ENCODE measurements at regions not wholly inside any gene's neighbourhood (a gene's known extent, or its start where the extent isn't known, plus 50 kb on each side); places are given as distances from the start of the nearest gene placed in this dataset.

GRCh38 chr9:784202-784601, 57.3 kb upstream of the DMRT1 start:
- ChIA-PET POLR2A (no interaction called here), CTCF (no interaction called here)
- H3K27me3 ChIP-seq (ENCODE audit: control insufficient read depth in 2 of 2, insufficient read depth in 2 of 2, low read length in 2 of 2), result peaks cover 5 to 6% of the 10 kb centered on the region in 2 experiments
- H3K4me2 ChIP-seq (ENCODE audit: insufficient read depth, low read length), result no peak overlapping the region
- FAIRE-seq, result no peak
- no peak overlapping the region for H2AFZ ChIP-seq (ENCODE audit: low read depth, low read length)
- no peaks in the 10 kb centered on the region for H3K79me2 ChIP-seq (ENCODE audit: control insufficient read depth, insufficient read depth, low read length)
- H3K4me3 ChIP-seq (replicated peaks in 1 of 3; ENCODE audit: insufficient read depth in 1 of 3, low read depth in 1 of 3, low read length in 3 of 3), result no peak overlapping the region
- intact Hi-C loops (cut with micrococcal nuclease) (no loop called here), dilution Hi-C loops (cut with MboI; ENCODE audit: extremely low pct_ligation_motif_present, low sequenced_read_pairs) (no loop called here)
- no peak for TF ChIP-seq MAX (IDR thresholded peaks at IDR 0.05; ENCODE audit: insufficient read depth, insufficient read length)
- no peak for TF ChIP-seq FOS (IDR thresholded peaks at IDR 0.05; ENCODE audit: borderline replicate concordance, insufficient read depth, low read length)
- TF ChIP-seq MYC (IDR thresholded peaks at IDR 0.05; ENCODE audit: low read depth, low read length), result no peak
- TF ChIP-seq POLR2A (IDR thresholded peaks at IDR 0.05; ENCODE audit: low read depth, low read length), result no peak
- TF ChIP-seq CTCF (IDR thresholded peaks at IDR 0.05; ENCODE audit: extremely low read depth in 1 of 2, insufficient read depth in 1 of 2, low read depth in 1 of 2, low read length in 2 of 2), result no peak
- no peak for TF ChIP-seq EZH2 (IDR thresholded peaks at IDR 0.05; ENCODE audit: borderline replicate concordance, low read depth, low read length, severe bottlenecking)
- TF ChIP-seq POLR2AphosphoS5 (IDR thresholded peaks at IDR 0.05; ENCODE audit: insufficient read depth, low read depth, low read length), result no peak
- TF ChIP-seq JUN (IDR thresholded peaks at IDR 0.05; ENCODE audit: borderline replicate concordance, insufficient read depth, insufficient read length, low read depth), result no peak
- no peak for TF ChIP-seq GATA2 (IDR thresholded peaks at IDR 0.05; ENCODE audit: insufficient read depth, insufficient read length, low read depth, low read length)
- no peak overlapping the region for H3K27ac ChIP-seq (ENCODE audit: insufficient read depth, low read depth, low read length)
- no peak for DNase-seq (ENCODE audit: low read depth, low spot score)
- no peaks in the 10 kb centered on the region for H3K36me3 ChIP-seq (ENCODE audit: control insufficient read depth in 2 of 2, extremely low read depth in 1 of 2, insufficient read depth in 2 of 2, low read length in 2 of 2)
- no peaks in the 10 kb centered on the region for H4K20me1 ChIP-seq (replicated peaks; ENCODE audit: control insufficient read depth, extremely low read depth, insufficient read depth, low read length)
- BruUV-seq (replicated peaks), result no TSS peak
- H3K9me3 ChIP-seq (replicated peaks; ENCODE audit: control insufficient read depth, insufficient read depth, low read length), result no peaks in the 10 kb centered on the region
- H3K9me1 ChIP-seq (replicated peaks; ENCODE audit: control insufficient read depth, extremely low read depth, insufficient read depth, low read length), result no peaks in the 10 kb centered on the region
- no peaks in the 10 kb centered on the region for H3K4me1 ChIP-seq (ENCODE audit: control insufficient read depth, extremely low read depth, insufficient read depth, low read length)
- H3K9ac ChIP-seq (replicated peaks; ENCODE audit: extremely low read depth, insufficient read depth, low read length), result no peak overlapping the region

Data from endothelial cell of umbilical vein (primary cell).